ENCODE measurements at regions not wholly inside any gene's neighbourhood (a gene's known extent, or its start where the extent isn't known, plus 50 kb on each side); places are given as distances from the start of the nearest gene placed in this dataset.
"Not testable (repeated sequence)": the region's sequence is repeated elsewhere in the genome, so short reads cannot be mapped to it uniquely, and the experiment has no call there.

DNA sequence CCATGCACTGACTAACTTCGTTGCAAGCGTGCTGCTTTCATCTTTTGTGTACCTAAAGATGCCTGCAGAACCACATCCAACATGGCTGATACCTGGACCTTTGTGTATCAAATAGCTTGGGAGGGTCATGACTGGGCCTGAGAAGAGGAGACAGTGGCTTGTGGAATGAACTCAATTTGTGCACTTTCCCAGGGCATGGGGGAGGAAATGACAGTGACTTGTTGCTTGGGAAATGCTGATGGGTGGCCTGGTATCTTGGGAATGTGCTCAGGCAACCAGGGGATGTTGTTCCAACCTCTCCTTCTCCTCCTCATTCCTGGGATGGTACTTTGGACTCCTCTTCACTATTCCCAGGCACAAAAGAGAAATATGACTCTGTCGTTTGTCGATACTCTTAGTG, 70.7 kb upstream of the ZNG1B start:
- TF ChIP-seq, protein P1, sequence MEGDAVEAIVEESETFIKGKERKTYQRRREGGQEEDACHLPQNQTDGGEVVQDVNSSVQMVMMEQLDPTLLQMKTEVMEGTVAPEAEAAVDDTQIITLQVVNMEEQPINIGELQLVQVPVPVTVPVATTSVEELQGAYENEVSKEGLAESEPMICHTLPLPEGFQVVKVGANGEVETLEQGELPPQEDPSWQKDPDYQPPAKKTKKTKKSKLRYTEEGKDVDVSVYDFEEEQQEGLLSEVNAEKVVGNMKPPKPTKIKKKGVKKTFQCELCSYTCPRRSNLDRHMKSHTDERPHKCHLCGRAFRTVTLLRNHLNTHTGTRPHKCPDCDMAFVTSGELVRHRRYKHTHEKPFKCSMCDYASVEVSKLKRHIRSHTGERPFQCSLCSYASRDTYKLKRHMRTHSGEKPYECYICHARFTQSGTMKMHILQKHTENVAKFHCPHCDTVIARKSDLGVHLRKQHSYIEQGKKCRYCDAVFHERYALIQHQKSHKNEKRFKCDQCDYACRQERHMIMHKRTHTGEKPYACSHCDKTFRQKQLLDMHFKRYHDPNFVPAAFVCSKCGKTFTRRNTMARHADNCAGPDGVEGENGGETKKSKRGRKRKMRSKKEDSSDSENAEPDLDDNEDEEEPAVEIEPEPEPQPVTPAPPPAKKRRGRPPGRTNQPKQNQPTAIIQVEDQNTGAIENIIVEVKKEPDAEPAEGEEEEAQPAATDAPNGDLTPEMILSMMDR (IDR thresholded peaks at IDR 0.05; ENCODE audit: insufficient read depth, low read depth, low read length), result not testable (repeated sequence)
- TF ChIP-seq EZH2 (IDR thresholded peaks at IDR 0.05; ENCODE audit: insufficient read depth, low read length), result not testable (repeated sequence)
